ENCODE measurements at regions not wholly inside any gene's neighbourhood (a gene's known extent, or its start where the extent isn't known, plus 50 kb on each side); places are given as distances from the start of the nearest gene placed in this dataset.

- no peak overlapping the region for H3K4me3 Mint-ChIP-seq
- intact Hi-C loops (cut with micrococcal nuclease): loop anchor here (5.0 kb wide), 1 partner anchor 136 kb away; no protein-coding TSS in a partner anchor
- H3K9me3 Mint-ChIP-seq: no peaks in the 10 kb centered on the region
- H3K27me3 Mint-ChIP-seq: no peaks in the 10 kb centered on the region
- H3K4me1 Mint-ChIP-seq: peaks cover 4% of the 10 kb centered on the region
- no peaks in the 10 kb centered on the region for H3K36me3 Mint-ChIP-seq (ENCODE audit: low read depth)
- H3K27ac Mint-ChIP-seq: no peak overlapping the region
- no peak for DNase-seq
These were observed 119.3 kb upstream of the GJB6 start for GRCh38 chr13:20351281-20352022.

GRCh38 chr13:20350819-20351218, 118.7 kb upstream of the GJB6 start:
- peaks cover 4% of the 10 kb centered on the region for H3K4me1 Mint-ChIP-seq
- intact Hi-C loops (cut with micrococcal nuclease): loop anchor here (5.0 kb wide), 1 partner anchor 136 kb away; no protein-coding TSS in a partner anchor
- no peaks in the 10 kb centered on the region for H3K9me3 Mint-ChIP-seq
- no peak overlapping the region for H3K4me3 Mint-ChIP-seq
- no peak overlapping the region for H3K27ac Mint-ChIP-seq
- no peaks in the 10 kb centered on the region for H3K36me3 Mint-ChIP-seq (ENCODE audit: low read depth)
- no peaks in the 10 kb centered on the region for H3K27me3 Mint-ChIP-seq
- DNase-seq: no peak

GRCh38 chr13:20350382-20350763, 118.3 kb upstream of the GJB6 start:
- Mint-ChIP-seq H3K27ac (no peak overlapping the region), H3K36me3 (ENCODE audit: low read depth) (no peaks in the 10 kb centered on the region), H3K27me3 (no peaks in the 10 kb centered on the region), H3K9me3 (no peaks in the 10 kb centered on the region), H3K4me1 (peaks cover 4% of the 10 kb centered on the region), H3K4me3 (no peak overlapping the region)
- DNase-seq: no peak
- intact Hi-C loops (cut with micrococcal nuclease): loop anchor here (5.0 kb wide), 1 partner anchor 137 kb away; no protein-coding TSS in a partner anchor

- DNase-seq: no peak
- intact Hi-C loops (cut with micrococcal nuclease): loop anchor here (5.0 kb wide), 1 partner anchor 138 kb away; no protein-coding TSS in a partner anchor
- H3K4me1 Mint-ChIP-seq: peaks cover 4% of the 10 kb centered on the region
These were observed 117.7 kb upstream of the GJB6 start for GRCh38 chr13:20349564-20350381.

GRCh38 chr13:20348645-20349408, 116.7 kb upstream of the GJB6 start:
- intact Hi-C loops (cut with micrococcal nuclease): no loop called here
- no peaks in the 10 kb centered on the region for H3K36me3 Mint-ChIP-seq (ENCODE audit: low read depth)
- no peaks in the 10 kb centered on the region for H3K9me3 Mint-ChIP-seq
- no peak for DNase-seq
- H3K4me1 Mint-ChIP-seq: no peaks in the 10 kb centered on the region
- H3K27ac Mint-ChIP-seq: no peak overlapping the region
- H3K27me3 Mint-ChIP-seq: no peaks in the 10 kb centered on the region
- no peak overlapping the region for H3K4me3 Mint-ChIP-seq

More at GRCh38 chr13:20349564-20350381, 117.7 kb upstream of the GJB6 start:
- Mint-ChIP-seq H3K27me3 (no peaks in the 10 kb centered on the region), H3K27ac (no peak overlapping the region), H3K36me3 (ENCODE audit: low read depth) (no peaks in the 10 kb centered on the region), H3K9me3 (no peaks in the 10 kb centered on the region), H3K4me3 (no peak overlapping the region)

GRCh38 chr13:20348018-20348417, 115.9 kb upstream of the GJB6 start:
- H3K4me3 Mint-ChIP-seq: no peak overlapping the region
- intact Hi-C loops (cut with micrococcal nuclease): no loop called here
- H3K36me3 Mint-ChIP-seq (ENCODE audit: low read depth): no peaks in the 10 kb centered on the region
- no peak overlapping the region for H3K27ac Mint-ChIP-seq
- H3K27me3 Mint-ChIP-seq: peaks cover 2% of the 10 kb centered on the region
- no peaks in the 10 kb centered on the region for H3K4me1 Mint-ChIP-seq
- no peaks in the 10 kb centered on the region for H3K9me3 Mint-ChIP-seq
- DNase-seq: no peak

GRCh38 chr13:20344836-20345490, 112.8 kb upstream of the GJB6 start:
- H3K27me3 Mint-ChIP-seq: peaks cover 3% of the 10 kb centered on the region
- no peak for DNase-seq
- intact Hi-C loops (cut with micrococcal nuclease): no loop called here
- H3K36me3 Mint-ChIP-seq (ENCODE audit: low read depth): no peaks in the 10 kb centered on the region
- no peaks in the 10 kb centered on the region for H3K4me1 Mint-ChIP-seq
- H3K27ac Mint-ChIP-seq: no peak overlapping the region
- H3K9me3 Mint-ChIP-seq: no peaks in the 10 kb centered on the region
- H3K4me3 Mint-ChIP-seq: no peak overlapping the region

GRCh38 chr13:20342311-20342710, 110.2 kb upstream of the GJB6 start:
- intact Hi-C loops (cut with micrococcal nuclease): no loop called here
- Mint-ChIP-seq H3K36me3 (ENCODE audit: low read depth) (no peaks in the 10 kb centered on the region), H3K27me3 (peaks cover 6% of the 10 kb centered on the region), H3K9me3 (no peaks in the 10 kb centered on the region), H3K4me3 (no peak overlapping the region), H3K27ac (no peak overlapping the region), H3K4me1 (no peaks in the 10 kb centered on the region)
- DNase-seq: no peak

- Mint-ChIP-seq H3K27me3 (peaks cover 11% of the 10 kb centered on the region), H3K9me3 (no peaks in the 10 kb centered on the region), H3K27ac (no peak overlapping the region), H3K4me3 (no peak overlapping the region), H3K4me1 (no peaks in the 10 kb centered on the region), H3K36me3 (ENCODE audit: low read depth) (no peaks in the 10 kb centered on the region)
- intact Hi-C loops (cut with micrococcal nuclease): no loop called here
- no peak for DNase-seq
These were observed 108.6 kb upstream of the GJB6 start for GRCh38 chr13:20340759-20341171.

GRCh38 chr13:20340136-20340758, 108.1 kb upstream of the GJB6 start:
- Mint-ChIP-seq H3K4me1 (no peaks in the 10 kb centered on the region), H3K4me3 (no peak overlapping the region), H3K9me3 (no peaks in the 10 kb centered on the region), H3K36me3 (ENCODE audit: low read depth) (no peaks in the 10 kb centered on the region), H3K27ac (no peak overlapping the region), H3K27me3 (peaks cover 11% of the 10 kb centered on the region)
- intact Hi-C loops (cut with micrococcal nuclease): no loop called here
- no peak for DNase-seq

GRCh38 chr13:20337884-20338551, 105.9 kb upstream of the GJB6 start:
- Mint-ChIP-seq H3K4me1 (no peaks in the 10 kb centered on the region), H3K4me3 (no peak overlapping the region), H3K9me3 (no peaks in the 10 kb centered on the region), H3K27me3 (peaks cover 9% of the 10 kb centered on the region), H3K36me3 (ENCODE audit: low read depth) (no peaks in the 10 kb centered on the region), H3K27ac (no peak overlapping the region)
- no peak for DNase-seq
- intact Hi-C loops (cut with micrococcal nuclease): no loop called here

GRCh38 chr13:20336761-20337160, 104.6 kb upstream of the GJB6 start:
- DNase-seq: no peak
- no peaks in the 10 kb centered on the region for H3K9me3 Mint-ChIP-seq
- H3K27me3 Mint-ChIP-seq: peaks cover 11% of the 10 kb centered on the region
- no peak overlapping the region for H3K27ac Mint-ChIP-seq
- no peaks in the 10 kb centered on the region for H3K4me1 Mint-ChIP-seq
- H3K36me3 Mint-ChIP-seq (ENCODE audit: low read depth): no peaks in the 10 kb centered on the region
- intact Hi-C loops (cut with micrococcal nuclease): no loop called here
- no peak overlapping the region for H3K4me3 Mint-ChIP-seq

GRCh38 chr13:20334309-20334708, 102.2 kb upstream of the GJB6 start:
- no peaks in the 10 kb centered on the region for H3K36me3 Mint-ChIP-seq (ENCODE audit: low read depth)
- no peaks in the 10 kb centered on the region for H3K4me1 Mint-ChIP-seq
- intact Hi-C loops (cut with micrococcal nuclease): no loop called here
- H3K9me3 Mint-ChIP-seq: peaks cover 11% of the 10 kb centered on the region
- H3K27ac Mint-ChIP-seq: no peak overlapping the region
- H3K27me3 Mint-ChIP-seq: peaks cover 21% of the 10 kb centered on the region
- no peak for DNase-seq
- H3K4me3 Mint-ChIP-seq: no peak overlapping the region

Data from activated CD4-positive, alpha-beta T cell treated with anti-CD3 and anti-CD28 coated beads, Interleukin-2, amount 10 ng/mL, durations not matched to agents 24 days and 14 days (primary cell).